Esophagus squamous epithelium (tissue), 5 donors: ENCODE measurements at regions not wholly inside any gene's neighbourhood (a gene's known extent, or its start where the extent isn't known, plus 50 kb on each side); places are given as distances from the start of the nearest gene placed in this dataset.

Experiments used
- DNase-seq: peaks from one replicate; lab custom pipeline; 2025; lab: John Stamatoyannopoulos, UW
- H3K27ac ChIP-seq, 4 donors: fragments of 200-600 bp; sonication (generic); one replicate each; pipeline ENCODE4 v1.5.1; 2016 to 2019; ENCODE audit warnings: mild to moderate bottlenecking in 1 of 4
- H3K27me3 ChIP-seq, 4 donors: fragments of 200-600 bp; sonication (generic); 1 replicate in 3 of 4; 2 replicates in 1 of 4; pipeline versions ENCODE4 v1.5.1 to v1.6.0; 2017 to 2021; ENCODE audit warnings: antibody characterized with exemption in 1 of 4
- H3K36me3 ChIP-seq, 3 donors: fragments of 200-600 bp; sonication (generic); one replicate each; pipeline ENCODE4 v1.5.1; 2016 to 2019
- H3K4me1 ChIP-seq, 3 donors: fragments of 200-600 bp; sonication (generic); one replicate each; pipeline ENCODE4 v1.5.1; 2017 to 2019
- H3K4me3 ChIP-seq, 4 donors: fragments of 200-600 bp; sonication (generic); 1 replicate in 3 of 4; 2 replicates in 1 of 4; pipeline ENCODE4 v1.5.1; 2016 to 2019; ENCODE audit warnings: mild to moderate bottlenecking in 2 of 4, moderate library complexity in 1 of 4
- H3K9me3 ChIP-seq, 3 donors: fragments of 200-600 bp; sonication (generic); one replicate each; pipeline ENCODE4 v1.5.1; 2016 to 2019
- CTCF ChIP-seq, 6 experiments: fragments of 450-650 bp in 4 of 6; fragments of 200-600 bp in 2 of 6; sonication (generic) in 2 of 6; IDR thresholded peaks; one replicate each; pipeline ENCODE4 v1.5.1; 2016 to 2019; ENCODE audit warnings: antibody characterized with exemption in 6 of 6, mild to moderate bottlenecking in 4 of 6, moderate library complexity in 4 of 6
- POLR2A ChIP-seq, 4 donors: fragments of 450-650 bp; IDR thresholded peaks; one replicate each; pipeline ENCODE4 v1.6.1; 2017; ENCODE audit warnings: antibody characterized with exemption in 4 of 4, mild to moderate bottlenecking in 4 of 4, moderate library complexity in 3 of 4
- WGBS, 2 donors: methylation state at CpG; one replicate each; pipeline ENCODE4 v1.1.5; 2018; 5-methylcytosine and 5-hydroxymethylcytosine counted together
- intact Hi-C: fragments of 100-400 bp; cut with DNase I; formaldehyde crosslinking; loops from one replicate; pipeline ENCODE4 v1.15.0; 2022
- donor health status: DM: yes; HTN: yes; CAD: no.

- DNase-seq, result no peak
- Histone ChIP-seq H3K4me3 (no peak overlapping the region), H3K27ac (no peak overlapping the region), H3K27me3 (no peaks in the 10 kb centered on the region), H3K36me3 (no peaks in the 10 kb centered on the region), H3K4me1 (no peaks in the 10 kb centered on the region), H3K9me3 (no peaks in the 10 kb centered on the region)
- WGBS, 2 donors, result 68 to 72% methylated on average over 3 of the region's 3 CpGs
- no peak for TF ChIP-seq CTCF (IDR thresholded peaks at IDR 0.05)
- TF ChIP-seq POLR2A (IDR thresholded peaks at IDR 0.05), result no peak
- intact Hi-C loops, result no loop called here
These were observed 320.8 kb upstream of the TMPO start for GRCh38 chr12:98194591-98194990.

- intact Hi-C loops, result no loop called here
These were observed 317.0 kb upstream of the TMPO start for GRCh38 chr12:98198261-98198982.

GRCh38 chr12:98208816-98209215 lies 306.6 kb upstream of the TMPO start:
- intact Hi-C loops, result no loop called here
- no peaks in the 10 kb centered on the region for H3K4me1 ChIP-seq
- no peaks in the 10 kb centered on the region for H3K9me3 ChIP-seq
- TF ChIP-seq CTCF (IDR thresholded peaks at IDR 0.05), result no peak
- H3K4me3 ChIP-seq, result no peak overlapping the region
- no peak for DNase-seq
- WGBS, 2 donors, result 88 to 89% methylated on average over 7 of the region's 7 CpGs
- no peaks in the 10 kb centered on the region for H3K36me3 ChIP-seq
- H3K27me3 ChIP-seq, result no peaks in the 10 kb centered on the region
- no peak overlapping the region for H3K27ac ChIP-seq

More at GRCh38 chr12:98198261-98198982, 317.0 kb upstream of the TMPO start:
- DNase-seq, result no peak
- Histone ChIP-seq H3K27ac (no peak overlapping the region), H3K36me3 (no peaks in the 10 kb centered on the region), H3K4me3 (no peak overlapping the region), H3K4me1 (no peaks in the 10 kb centered on the region), H3K9me3 (no peaks in the 10 kb centered on the region), H3K27me3 (no peaks in the 10 kb centered on the region)
- no peak for TF ChIP-seq CTCF (IDR thresholded peaks at IDR 0.05)
- no peak for TF ChIP-seq POLR2A (IDR thresholded peaks at IDR 0.05)
- 38 to 54% methylated on average over 4 of the region's 4 CpGs for WGBS, 2 donors

- 59% methylated on average over 7 to 8 of the region's 8 CpGs for WGBS, 2 donors
These were observed 303.3 kb upstream of the TMPO start for GRCh38 chr12:98211909-98212695.

More at GRCh38 chr12:98211909-98212695, 303.3 kb upstream of the TMPO start:
- TF ChIP-seq CTCF (IDR thresholded peaks at IDR 0.05), result no peak
- TF ChIP-seq POLR2A (IDR thresholded peaks at IDR 0.05), result no peak
- Histone ChIP-seq H3K27ac (no peak overlapping the region), H3K4me3 (no peak overlapping the region), H3K9me3 (no peaks in the 10 kb centered on the region), H3K4me1 (no peaks in the 10 kb centered on the region), H3K36me3 (no peaks in the 10 kb centered on the region), H3K27me3 (no peaks in the 10 kb centered on the region)
- DNase-seq, result no peak
- intact Hi-C loops, result no loop called here
